Endothelial cell (in vitro differentiated cells): ENCODE measurements at regions not wholly inside any gene's neighbourhood (a gene's known extent, or its start where the extent isn't known, plus 50 kb on each side); places are given as distances from the start of the nearest gene placed in this dataset.

ENCODE experiments used
- DNase-seq: peaks from one replicate; pipeline ENCODE4 v3.0.0; 2021; ENCODE audit warnings: low spot score
- H3K27ac Mint-ChIP-seq: one replicate; pipeline ENCODE4 v1.8.0; 2021; ENCODE audit warnings: mixed read lengths, inconsistent platforms; ENCODE audit not compliant: unreplicated experiment
- H3K27me3 Mint-ChIP-seq: one replicate; pipeline ENCODE4 v1.8.0; 2021; ENCODE audit warnings: mild to moderate bottlenecking, moderate library complexity, mixed read lengths, inconsistent platforms; ENCODE audit not compliant: unreplicated experiment
- H3K36me3 Mint-ChIP-seq: one replicate; pipeline ENCODE4 v1.8.0; 2021; ENCODE audit warnings: mild to moderate bottlenecking, low read depth, mixed read lengths, inconsistent platforms; ENCODE audit not compliant: unreplicated experiment
- H3K4me1 Mint-ChIP-seq: one replicate; pipeline ENCODE4 v1.8.0; 2021; ENCODE audit warnings: mild to moderate bottlenecking, mixed read lengths, inconsistent platforms; ENCODE audit not compliant: unreplicated experiment
- H3K4me3 Mint-ChIP-seq: one replicate; pipeline ENCODE4 v1.8.0; 2021; ENCODE audit warnings: mild to moderate bottlenecking, mixed read lengths, inconsistent platforms; ENCODE audit not compliant: unreplicated experiment
- H3K9me3 Mint-ChIP-seq: one replicate; pipeline ENCODE4 v1.8.0; 2021; ENCODE audit warnings: mixed read lengths, inconsistent platforms; ENCODE audit not compliant: unreplicated experiment
- CTCF ChIP-seq: fragments of 200-600 bp; sonication (generic); IDR thresholded peaks from one replicate; pipeline ENCODE4 v1.5.0; 2021; ENCODE audit warnings: antibody characterized with exemption; ENCODE audit not compliant: unreplicated experiment

GRCh38 chr12:81863406-81863805, 104.3 kb upstream of the PPFIA2 start:
- Mint-ChIP-seq H3K36me3 (no peaks in the 10 kb centered on the region), H3K27me3 (no peaks in the 10 kb centered on the region), H3K4me1 (no peaks in the 10 kb centered on the region), H3K4me3 (no peak overlapping the region), H3K9me3 (no peaks in the 10 kb centered on the region), H3K27ac (no peak overlapping the region)
- DNase-seq = no peak
- TF ChIP-seq CTCF = no peak

DNA sequence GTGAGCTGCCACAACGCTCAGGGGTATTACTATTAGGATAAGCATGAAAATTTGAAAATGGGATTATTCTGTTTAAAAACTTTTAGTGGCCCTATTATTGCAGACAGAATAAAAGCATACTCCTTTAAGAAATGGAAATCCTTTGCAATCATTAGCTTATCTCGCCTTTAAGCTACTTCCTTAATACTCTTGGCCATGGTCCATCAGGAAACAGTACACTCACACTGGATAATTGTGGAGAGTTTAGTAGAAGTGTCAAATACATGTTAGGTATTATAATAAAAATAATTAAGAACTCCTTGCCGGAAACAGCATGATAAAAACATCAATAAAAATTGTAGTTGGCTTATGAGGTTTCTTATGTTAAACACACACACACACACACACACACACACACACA, 100.4 kb upstream of the PPFIA2 start:
- Mint-ChIP-seq H3K9me3 (no peaks in the 10 kb centered on the region), H3K36me3 (no peaks in the 10 kb centered on the region), H3K27ac (no peak overlapping the region), H3K4me1 (no peaks in the 10 kb centered on the region), H3K27me3 (no peaks in the 10 kb centered on the region), H3K4me3 (no peak overlapping the region)
- DNase-seq = no peak
- no peak for TF ChIP-seq CTCF

- Mint-ChIP-seq H3K27me3 (no peaks in the 10 kb centered on the region), H3K4me1 (no peaks in the 10 kb centered on the region), H3K36me3 (no peaks in the 10 kb centered on the region), H3K27ac (no peak overlapping the region), H3K9me3 (no peaks in the 10 kb centered on the region), H3K4me3 (no peak overlapping the region)
- no peak for TF ChIP-seq CTCF
- DNase-seq = no peak
Observed at GRCh38 chr12:81843599-81843998, 84.4 kb upstream of the PPFIA2 start.

DNA sequence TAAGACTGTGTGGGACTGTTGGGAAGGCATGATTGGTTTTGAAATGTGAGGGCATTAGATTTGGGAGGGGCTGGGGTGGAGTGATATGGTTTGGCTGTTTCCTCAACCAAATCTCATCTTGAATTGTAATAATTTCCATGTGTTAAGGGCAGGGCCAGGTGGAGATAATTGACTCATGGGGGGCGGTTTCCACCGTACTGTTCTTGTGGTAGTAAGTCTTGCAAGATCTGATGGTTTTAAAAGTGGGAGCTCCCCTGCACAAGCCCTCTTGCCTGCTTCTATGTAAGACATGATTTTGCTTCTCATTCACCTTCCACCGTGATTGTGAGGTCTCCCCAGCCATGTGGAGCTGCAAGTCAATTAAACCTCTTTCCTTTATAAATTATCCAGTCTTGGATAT, 76.6 kb upstream of the PPFIA2 start:
- Mint-ChIP-seq H3K9me3 (no peaks in the 10 kb centered on the region), H3K27ac (no peak overlapping the region), H3K27me3 (peaks cover 3% of the 10 kb centered on the region), H3K4me1 (no peaks in the 10 kb centered on the region), H3K36me3 (no peaks in the 10 kb centered on the region), H3K4me3 (no peak overlapping the region)
- no peak for TF ChIP-seq CTCF
- DNase-seq = no peak

DNA sequence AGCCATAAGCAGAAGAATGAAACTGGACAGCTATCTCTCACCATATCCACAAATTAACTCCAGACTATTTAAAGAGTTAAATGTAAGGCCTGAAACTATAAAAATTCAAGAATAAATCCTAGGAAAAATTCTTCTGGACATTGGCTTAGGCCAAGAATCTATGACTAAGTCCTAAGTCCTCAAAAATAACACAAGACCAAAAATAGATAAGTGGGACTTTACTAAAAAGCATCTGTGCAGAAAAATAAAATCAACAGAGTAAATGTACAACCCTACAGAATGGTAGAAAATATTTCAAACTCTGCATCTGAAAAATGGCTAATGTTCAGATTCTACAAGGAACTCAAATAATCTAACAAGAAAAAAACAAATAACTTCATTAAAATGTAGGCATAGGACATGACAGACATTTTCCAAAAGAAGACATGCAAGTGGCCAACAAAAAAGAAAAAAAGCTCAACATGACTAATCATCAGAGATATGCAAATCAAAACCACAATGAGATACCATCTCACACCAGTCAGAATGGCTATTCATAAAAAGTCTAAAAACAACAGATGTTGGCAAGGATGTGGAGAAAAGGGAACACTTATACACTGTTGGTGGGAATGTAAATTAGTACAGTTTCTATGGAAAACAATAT, 61.0 kb upstream of the PPFIA2 start:
- no peaks in the 10 kb centered on the region for H3K4me1 Mint-ChIP-seq
- no peak overlapping the region for H3K4me3 Mint-ChIP-seq
- H3K36me3 Mint-ChIP-seq = no peaks in the 10 kb centered on the region
- no peak for TF ChIP-seq CTCF
- no peak overlapping the region for H3K27ac Mint-ChIP-seq
- DNase-seq = no peak
- H3K27me3 Mint-ChIP-seq = peaks cover 3% of the 10 kb centered on the region
- H3K9me3 Mint-ChIP-seq = no peaks in the 10 kb centered on the region
